Germinal center (tissue), 1 donor: ENCODE measurements at regions not wholly inside any gene's neighbourhood (a gene's known extent, or its start where the extent isn't known, plus 50 kb on each side); places are given as distances from the start of the nearest gene placed in this dataset.
"Not testable (repeated sequence)": the region's sequence is repeated elsewhere in the genome, so short reads cannot be mapped to it uniquely, and the experiment has no call there.

Experiments
- DNase-seq: peaks from one replicate; pipeline ENCODE4 v3.0.0; 2012; ENCODE audit warnings: mixed read lengths, low spot score

GRCh38 chr18:79596446-79597175 lies 83.0 kb upstream of the CTDP1 start:
- no peak for DNase-seq

- no peak for DNase-seq
Measured at GRCh38 chr18:79597176-79597830, 82.3 kb upstream of the CTDP1 start.

GRCh38 chr18:79597831-79598632 lies 81.6 kb upstream of the CTDP1 start:
- DNase-seq: no peak

GRCh38 chr18:79598633-79599175 lies 80.9 kb upstream of the CTDP1 start:
- no peak for DNase-seq

GRCh38 chr18:79599441-79599931 lies 80.1 kb upstream of the CTDP1 start:
- DNase-seq: no peak

GRCh38 chr18:79600141-79600540 lies 79.5 kb upstream of the CTDP1 start:
- no peak for DNase-seq

- no peak for DNase-seq
Measured at GRCh38 chr18:79600596-79600995, 79.0 kb upstream of the CTDP1 start.

- DNase-seq: no peak
Measured at GRCh38 chr18:79601234-79601633, 78.4 kb upstream of the CTDP1 start.

- no peak for DNase-seq
Measured at GRCh38 chr18:79603321-79604204, 76.0 kb upstream of the CTDP1 start.

GRCh38 chr18:79604205-79604912 lies 75.2 kb upstream of the CTDP1 start:
- no peak for DNase-seq

- no peak for DNase-seq
Measured at GRCh38 chr18:79604913-79605880, 74.4 kb upstream of the CTDP1 start.

- not testable (repeated sequence) for DNase-seq
Measured at GRCh38 chr18:79606071-79606470, 73.5 kb upstream of the CTDP1 start.

GRCh38 chr18:79606621-79607331 lies 72.8 kb upstream of the CTDP1 start:
- no peak for DNase-seq

- DNase-seq: no peak
Measured at GRCh38 chr18:79607361-79607952, 72.1 kb upstream of the CTDP1 start.

GRCh38 chr18:79608069-79608468 lies 71.5 kb upstream of the CTDP1 start:
- no peak for DNase-seq

GRCh38 chr18:79608535-79608934 lies 71.1 kb upstream of the CTDP1 start:
- DNase-seq: no peak

GRCh38 chr18:79608999-79609461 lies 70.6 kb upstream of the CTDP1 start:
- DNase-seq: no peak

GRCh38 chr18:79609841-79610281 lies 69.7 kb upstream of the CTDP1 start:
- no peak for DNase-seq
